NB4 (cell line): ENCODE measurements at regions not wholly inside any gene's neighbourhood (a gene's known extent, or its start where the extent isn't known, plus 50 kb on each side); places are given as distances from the start of the nearest gene placed in this dataset.

Source experiments
- DNase-seq: peaks from one replicate; pipeline ENCODE4 v3.0.0; 2010; ENCODE audit warnings: low read depth
- H3K4me3 ChIP-seq: one replicate; pipeline ENCODE4 v1.5.1; 2011; ENCODE audit warnings: mild to moderate bottlenecking, low read depth, low read length, moderate library complexity
- CTCF ChIP-seq: IDR thresholded peaks from one replicate; pipeline ENCODE4 v1.5.1; 2012; ENCODE audit warnings: low read depth, low read length
- MAX ChIP-seq: IDR thresholded peaks from 2 replicates; pipeline ENCODE4 v1.6.1; 2011; ENCODE audit warnings: low read depth, low read length
- MYC ChIP-seq: IDR thresholded peaks from 2 replicates; pipeline ENCODE4 v1.6.1; 2011; ENCODE audit warnings: low read depth, low read length
- POLR2A ChIP-seq: IDR thresholded peaks from 2 replicates; pipeline ENCODE4 v1.6.1; 2011; ENCODE audit warnings: mild to moderate bottlenecking; ENCODE audit not compliant: insufficient read length; ENCODE audit errors: extremely low read depth

- no peak for DNase-seq
- TF ChIP-seq MYC (no peak), POLR2A (no peak), CTCF (no peak), MAX (no peak)
These were observed 601.5 kb downstream of the UTRN start for GRCh38 chr6:144886682-144887081.

GRCh38 chr6:144888621-144889020, 603.5 kb downstream of the UTRN start:
- no peak overlapping the region for H3K4me3 ChIP-seq
- TF ChIP-seq MAX (no peak), POLR2A (no peak), CTCF (no peak), MYC (no peak)
- no peak for DNase-seq

More at GRCh38 chr6:144886682-144887081, 601.5 kb downstream of the UTRN start:
- H3K4me3 ChIP-seq: no peak overlapping the region

GRCh38 chr6:144893680-144894151, 608.6 kb downstream of the UTRN start:
- TF ChIP-seq MAX: no peak
- no peak for TF ChIP-seq POLR2A
- TF ChIP-seq MYC: no peak
- TF ChIP-seq CTCF: no peak
- DNase-seq: no peak
- no peak overlapping the region for H3K4me3 ChIP-seq

- DNase-seq: no peak
- no peak for TF ChIP-seq POLR2A
- no peak for TF ChIP-seq CTCF
- no peak for TF ChIP-seq MYC
- TF ChIP-seq MAX: no peak
- no peak overlapping the region for H3K4me3 ChIP-seq
These were observed 609.1 kb downstream of the UTRN start for GRCh38 chr6:144894240-144894639.

GRCh38 chr6:144895313-144896278, 610.5 kb downstream of the UTRN start:
- H3K4me3 ChIP-seq: no peak overlapping the region
- DNase-seq: no peak
- TF ChIP-seq CTCF (no peak), POLR2A (no peak), MYC (no peak), MAX (no peak)
